Stimulated activated naive B cell treated with anti-CD40 and anti-IgM and Interleukin-4, amounts not matched to agents 10 μg/mL and 1 μg/mL and 100 μg/mL, for 72 hours (primary cell): ENCODE measurements at regions not wholly inside any gene's neighbourhood (a gene's known extent, or its start where the extent isn't known, plus 50 kb on each side); places are given as distances from the start of the nearest gene placed in this dataset.

ENCODE experiments used
- ATAC-seq, 2 donors: fragments of 150-1000 bp; cut with Tn5 transposase; replicated peaks; 2 replicates each; pipeline ENCODE4 v1.10.0; 2021; ENCODE audit warnings: moderate library complexity in 1 of 2
- DNase-seq: peaks from one replicate; pipeline ENCODE4 v3.0.0; 2021
- H3K27ac Mint-ChIP-seq: one replicate; pipeline ENCODE4 v1.8.0; 2022; ENCODE audit warnings: mild to moderate bottlenecking, mixed read lengths
- H3K27me3 Mint-ChIP-seq, 2 donors: one replicate each; pipeline ENCODE4 v1.8.0; 2022; ENCODE audit warnings: mixed read lengths in 2 of 2
- H3K36me3 Mint-ChIP-seq, 2 donors: one replicate each; pipeline ENCODE4 v1.8.0; 2022; ENCODE audit warnings: mixed read lengths in 2 of 2, mild to moderate bottlenecking in 1 of 2
- H3K4me1 Mint-ChIP-seq, 2 donors: one replicate each; pipeline ENCODE4 v1.8.0; 2022; ENCODE audit warnings: mixed read lengths in 2 of 2, mild to moderate bottlenecking in 1 of 2
- H3K4me3 Mint-ChIP-seq, 2 donors: one replicate each; pipeline ENCODE4 v1.8.0; 2022; ENCODE audit warnings: mild to moderate bottlenecking in 2 of 2, mixed read lengths in 2 of 2, moderate library complexity in 1 of 2
- H3K9me3 Mint-ChIP-seq, 2 donors: one replicate each; pipeline ENCODE4 v1.8.0; 2022; ENCODE audit warnings: mixed read lengths in 2 of 2, mild to moderate bottlenecking in 1 of 2

- DNase-seq (no peak), ATAC-seq (no peak)
- Mint-ChIP-seq H3K4me1 (no peaks in the 10 kb centered on the region), H3K9me3 (peaks cover 0 to 4% of the 10 kb centered on the region in 2 donors), H3K27ac (no peak overlapping the region), H3K36me3 (no peaks in the 10 kb centered on the region), H3K4me3 (no peak overlapping the region), H3K27me3 (peaks cover 4% of the 10 kb centered on the region in 2 donors)
Observed at GRCh38 chr4:154005171-154005520, 216.3 kb upstream of the SFRP2 start.

GRCh38 chr4:154004507-154005170, 215.8 kb upstream of the SFRP2 start:
- peaks cover 0 to 5% of the 10 kb centered on the region in 2 donors for H3K9me3 Mint-ChIP-seq
- no peak overlapping the region for H3K27ac Mint-ChIP-seq
- H3K36me3 Mint-ChIP-seq = no peaks in the 10 kb centered on the region
- H3K27me3 Mint-ChIP-seq = peaks cover 7 to 8% of the 10 kb centered on the region in 2 donors
- no peaks in the 10 kb centered on the region for H3K4me1 Mint-ChIP-seq
- DNase-seq (no peak), ATAC-seq (peak in 1 of 2 donors; percentile 19)
- no peak overlapping the region for H3K4me3 Mint-ChIP-seq

GRCh38 chr4:154004016-154004415, 215.1 kb upstream of the SFRP2 start:
- H3K27ac Mint-ChIP-seq = no peak overlapping the region
- H3K4me1 Mint-ChIP-seq = no peaks in the 10 kb centered on the region
- H3K36me3 Mint-ChIP-seq = no peaks in the 10 kb centered on the region
- H3K27me3 Mint-ChIP-seq = peaks cover 9 to 10% of the 10 kb centered on the region in 2 donors
- no peak overlapping the region for H3K4me3 Mint-ChIP-seq
- DNase-seq (no peak), ATAC-seq (no peak)
- H3K9me3 Mint-ChIP-seq = peaks cover 0 to 5% of the 10 kb centered on the region in 2 donors

GRCh38 chr4:154003378-154003777, 214.5 kb upstream of the SFRP2 start:
- no peak for ATAC-seq
- DNase-seq = no peak
- Mint-ChIP-seq H3K9me3 (peaks cover 0 to 5% of the 10 kb centered on the region in 2 donors), H3K27me3 (peaks cover 11 to 12% of the 10 kb centered on the region in 2 donors), H3K27ac (no peak overlapping the region), H3K4me3 (no peak overlapping the region), H3K36me3 (no peaks in the 10 kb centered on the region), H3K4me1 (no peaks in the 10 kb centered on the region)

- ATAC-seq (no peak), DNase-seq (no peak)
- H3K27ac Mint-ChIP-seq = no peak overlapping the region
- peaks cover 0 to 12% of the 10 kb centered on the region in 2 donors for H3K9me3 Mint-ChIP-seq
- peaks cover 11 to 12% of the 10 kb centered on the region in 2 donors for H3K27me3 Mint-ChIP-seq
- H3K4me3 Mint-ChIP-seq = no peak overlapping the region
- no peaks in the 10 kb centered on the region for H3K4me1 Mint-ChIP-seq
- no peaks in the 10 kb centered on the region for H3K36me3 Mint-ChIP-seq
Observed at GRCh38 chr4:154001193-154001592, 212.3 kb upstream of the SFRP2 start.

GRCh38 chr4:153997516-153997915, 208.6 kb upstream of the SFRP2 start:
- Mint-ChIP-seq H3K36me3 (no peaks in the 10 kb centered on the region), H3K4me1 (no peaks in the 10 kb centered on the region), H3K4me3 (no peak overlapping the region), H3K27me3 (peaks cover 11 to 12% of the 10 kb centered on the region in 2 donors), H3K27ac (no peak overlapping the region), H3K9me3 (peaks cover 10 to 17% of the 10 kb centered on the region in 2 donors)
- DNase-seq = no peak
- no peak for ATAC-seq

GRCh38 chr4:153989505-153989904, 200.6 kb upstream of the SFRP2 start:
- ATAC-seq (no peak), DNase-seq (no peak)
- H3K27ac Mint-ChIP-seq = no peak overlapping the region
- H3K9me3 Mint-ChIP-seq = peaks cover 5 to 7% of the 10 kb centered on the region in 2 donors
- H3K4me1 Mint-ChIP-seq = no peaks in the 10 kb centered on the region
- no peaks in the 10 kb centered on the region for H3K36me3 Mint-ChIP-seq
- H3K4me3 Mint-ChIP-seq = no peak overlapping the region
- H3K27me3 Mint-ChIP-seq = peaks cover 4 to 6% of the 10 kb centered on the region in 2 donors

GRCh38 chr4:153988492-153989363, 199.8 kb upstream of the SFRP2 start:
- no peaks in the 10 kb centered on the region for H3K36me3 Mint-ChIP-seq
- H3K27me3 Mint-ChIP-seq = peaks cover 4 to 6% of the 10 kb centered on the region in 2 donors
- H3K27ac Mint-ChIP-seq = no peak overlapping the region
- peaks cover 3 to 4% of the 10 kb centered on the region in 2 donors for H3K9me3 Mint-ChIP-seq
- DNase-seq = no peak
- no peaks in the 10 kb centered on the region for H3K4me1 Mint-ChIP-seq
- no peak for ATAC-seq
- no peak overlapping the region for H3K4me3 Mint-ChIP-seq

- peaks cover 0 to 2% of the 10 kb centered on the region in 2 donors for H3K36me3 Mint-ChIP-seq
- no peak overlapping the region for H3K4me3 Mint-ChIP-seq
- H3K27ac Mint-ChIP-seq = no peak overlapping the region
- ATAC-seq (no peak), DNase-seq (no peak)
- peaks cover 4 to 6% of the 10 kb centered on the region in 2 donors for H3K27me3 Mint-ChIP-seq
- no peaks in the 10 kb centered on the region for H3K4me1 Mint-ChIP-seq
- H3K9me3 Mint-ChIP-seq = peaks cover 6 to 7% of the 10 kb centered on the region in 2 donors
Observed at GRCh38 chr4:153987291-153987690, 198.4 kb upstream of the SFRP2 start.

- ATAC-seq (no peak), DNase-seq (no peak)
- Mint-ChIP-seq H3K36me3 (no peaks in the 10 kb centered on the region), H3K27me3 (no peaks in the 10 kb centered on the region), H3K4me1 (no peaks in the 10 kb centered on the region), H3K4me3 (no peak overlapping the region), H3K27ac (no peak overlapping the region), H3K9me3 (peaks cover 18 to 32% of the 10 kb centered on the region in 2 donors)
Observed at GRCh38 chr4:153976954-153977353, 188.1 kb upstream of the SFRP2 start.

- H3K27me3 Mint-ChIP-seq = no peaks in the 10 kb centered on the region
- H3K36me3 Mint-ChIP-seq = no peaks in the 10 kb centered on the region
- no peaks in the 10 kb centered on the region for H3K4me1 Mint-ChIP-seq
- DNase-seq (no peak), ATAC-seq (no peak)
- no peak overlapping the region for H3K4me3 Mint-ChIP-seq
- peaks cover 15 to 27% of the 10 kb centered on the region in 2 donors for H3K9me3 Mint-ChIP-seq
- H3K27ac Mint-ChIP-seq = no peak overlapping the region
Observed at GRCh38 chr4:153974452-153974851, 185.6 kb upstream of the SFRP2 start.

GRCh38 chr4:153973942-153974341, 185.1 kb upstream of the SFRP2 start:
- ATAC-seq (no peak), DNase-seq (no peak)
- Mint-ChIP-seq H3K9me3 (peaks cover 15 to 27% of the 10 kb centered on the region in 2 donors), H3K27ac (no peak overlapping the region), H3K27me3 (no peaks in the 10 kb centered on the region), H3K4me1 (no peaks in the 10 kb centered on the region), H3K36me3 (no peaks in the 10 kb centered on the region), H3K4me3 (no peak overlapping the region)

- H3K27ac Mint-ChIP-seq = no peak overlapping the region
- no peak for ATAC-seq
- H3K4me1 Mint-ChIP-seq = no peaks in the 10 kb centered on the region
- H3K27me3 Mint-ChIP-seq = peaks cover 0 to 3% of the 10 kb centered on the region in 2 donors
- H3K9me3 Mint-ChIP-seq = peaks cover 15 to 27% of the 10 kb centered on the region in 2 donors
- no peak overlapping the region for H3K4me3 Mint-ChIP-seq
- no peaks in the 10 kb centered on the region for H3K36me3 Mint-ChIP-seq
- DNase-seq = no peak
Observed at GRCh38 chr4:153971899-153972298, 183.0 kb upstream of the SFRP2 start.

- Mint-ChIP-seq H3K4me1 (no peaks in the 10 kb centered on the region), H3K4me3 (no peak overlapping the region), H3K9me3 (peaks cover 10 to 15% of the 10 kb centered on the region in 2 donors), H3K36me3 (no peaks in the 10 kb centered on the region), H3K27me3 (peaks cover 0 to 3% of the 10 kb centered on the region in 2 donors), H3K27ac (no peak overlapping the region)
- DNase-seq = no peak
- no peak for ATAC-seq
Observed at GRCh38 chr4:153970169-153970568, 181.3 kb upstream of the SFRP2 start.

GRCh38 chr4:153969542-153969941, 180.7 kb upstream of the SFRP2 start:
- peaks cover 7 to 9% of the 10 kb centered on the region in 2 donors for H3K9me3 Mint-ChIP-seq
- H3K27me3 Mint-ChIP-seq = peaks cover 0 to 3% of the 10 kb centered on the region in 2 donors
- H3K4me3 Mint-ChIP-seq = no peak overlapping the region
- ATAC-seq (no peak), DNase-seq (no peak)
- H3K4me1 Mint-ChIP-seq = no peaks in the 10 kb centered on the region
- H3K36me3 Mint-ChIP-seq = no peaks in the 10 kb centered on the region
- H3K27ac Mint-ChIP-seq = no peak overlapping the region
